ENCODE measurements at regions not wholly inside any gene's neighbourhood (a gene's known extent, or its start where the extent isn't known, plus 50 kb on each side); places are given as distances from the start of the nearest gene placed in this dataset.

GRCh38 chr5:3033033-3033755 is 281.7 kb upstream of the IRX2 start:
- no peaks in the 10 kb centered on the region for H3K36me3 ChIP-seq
- no peaks in the 10 kb centered on the region for H3K27me3 ChIP-seq
- DNase-seq = no peak
- no peaks in the 10 kb centered on the region for H3K9me3 ChIP-seq
- no peaks in the 10 kb centered on the region for H3K4me1 ChIP-seq
- no peak overlapping the region for H3K27ac ChIP-seq
- H3K4me3 ChIP-seq = no peak overlapping the region
- no peak for TF ChIP-seq POLR2AphosphoS5 (IDR thresholded peaks at IDR 0.05)
- no peak for TF ChIP-seq POLR2A (IDR thresholded peaks at IDR 0.05)
- no peak for TF ChIP-seq EP300 (IDR thresholded peaks at IDR 0.05)
- no peak for TF ChIP-seq CTCF (IDR thresholded peaks at IDR 0.05)
- WGBS, 2 donors = 83 to 86% methylated on average over 12 of the region's 12 CpGs
- intact Hi-C loops (cut with DNase I) = no loop called here

- no peaks in the 10 kb centered on the region for H3K4me1 ChIP-seq
- WGBS, 2 donors = 53 to 72% methylated on average over 6 of the region's 6 CpGs
Measured at GRCh38 chr5:3032513-3032912, 281.0 kb upstream of the IRX2 start.

GRCh38 chr5:3031733-3032378 is 280.4 kb upstream of the IRX2 start:
- Histone ChIP-seq H3K36me3 (no peaks in the 10 kb centered on the region), H3K27ac (no peak overlapping the region), H3K9me3 (no peaks in the 10 kb centered on the region), H3K4me1 (no peaks in the 10 kb centered on the region), H3K27me3 (no peaks in the 10 kb centered on the region), H3K4me3 (no peak overlapping the region)
- no peak for DNase-seq
- intact Hi-C loops (cut with DNase I) = no loop called here
- no peak for TF ChIP-seq CTCF (IDR thresholded peaks at IDR 0.05)
- no peak for TF ChIP-seq POLR2A (IDR thresholded peaks at IDR 0.05)
- 92 to 93% methylated on average over 16 of the region's 16 CpGs for WGBS, 2 donors

More at GRCh38 chr5:3032513-3032912, 281.0 kb upstream of the IRX2 start:
- Histone ChIP-seq H3K9me3 (no peaks in the 10 kb centered on the region), H3K4me3 (no peak overlapping the region), H3K36me3 (no peaks in the 10 kb centered on the region), H3K27ac (no peak overlapping the region), H3K27me3 (no peaks in the 10 kb centered on the region)
- no peak for DNase-seq
- TF ChIP-seq POLR2A (IDR thresholded peaks at IDR 0.05) = no peak
- no peak for TF ChIP-seq EP300 (IDR thresholded peaks at IDR 0.05)
- TF ChIP-seq POLR2AphosphoS5 (IDR thresholded peaks at IDR 0.05) = no peak
- TF ChIP-seq CTCF (IDR thresholded peaks at IDR 0.05) = no peak
- intact Hi-C loops (cut with DNase I) = no loop called here

GRCh38 chr5:3030511-3031165 is 279.2 kb upstream of the IRX2 start:
- WGBS, 2 donors = 86% methylated on average over 21 of the region's 21 CpGs
- Histone ChIP-seq H3K4me3 (no peak overlapping the region), H3K36me3 (no peaks in the 10 kb centered on the region), H3K4me1 (no peaks in the 10 kb centered on the region), H3K27ac (no peak overlapping the region), H3K27me3 (no peaks in the 10 kb centered on the region), H3K9me3 (no peaks in the 10 kb centered on the region)
- TF ChIP-seq POLR2A (IDR thresholded peaks at IDR 0.05) (no peak), POLR2AphosphoS5 (IDR thresholded peaks at IDR 0.05) (no peak), CTCF (IDR thresholded peaks at IDR 0.05) (no peak), EP300 (IDR thresholded peaks at IDR 0.05) (no peak)
- no peak for DNase-seq
- intact Hi-C loops (cut with DNase I) = no loop called here

Data from sigmoid colon (tissue), 6 donors.